Mesothelial cell of epicardium (in vitro differentiated cells): ENCODE measurements at regions not wholly inside any gene's neighbourhood (a gene's known extent, or its start where the extent isn't known, plus 50 kb on each side); places are given as distances from the start of the nearest gene placed in this dataset.

Experiments used
- DNase-seq, 2 experiments: peaks; one replicate each; pipeline ENCODE4 v3.0.0; 2021; ENCODE audit warnings: low spot score in 2 of 2; ENCODE audit not compliant: unreplicated experiment in 2 of 2
- H3K27ac Mint-ChIP-seq: 2 replicates; pipeline ENCODE4 v1.8.0; 2021; ENCODE audit warnings: mixed read lengths
- H3K27me3 Mint-ChIP-seq: 2 replicates; pipeline ENCODE4 v1.8.0; 2021; ENCODE audit warnings: low read depth, mixed read lengths
- H3K36me3 Mint-ChIP-seq: 2 replicates; pipeline ENCODE4 v1.8.0; 2021; ENCODE audit warnings: mixed read lengths
- H3K4me1 Mint-ChIP-seq: 2 replicates; pipeline ENCODE4 v1.8.0; 2021; ENCODE audit warnings: mixed read lengths
- H3K4me3 Mint-ChIP-seq: 2 replicates; pipeline ENCODE4 v1.8.0; 2021; ENCODE audit warnings: mild to moderate bottlenecking, moderate library complexity, mixed read lengths
- H3K9me3 Mint-ChIP-seq: 2 replicates; pipeline ENCODE4 v1.8.0; 2021; ENCODE audit warnings: mixed read lengths
- CTCF ChIP-seq: fragments of 200-600 bp; sonication (generic); IDR thresholded peaks from one replicate; pipeline ENCODE4 v1.5.0; 2021; ENCODE audit warnings: antibody characterized with exemption; ENCODE audit not compliant: unreplicated experiment

- H3K27ac Mint-ChIP-seq, result no peak overlapping the region
- H3K36me3 Mint-ChIP-seq, result no peaks in the 10 kb centered on the region
- DNase-seq, result no peak
- H3K27me3 Mint-ChIP-seq, result no peaks in the 10 kb centered on the region
- H3K4me3 Mint-ChIP-seq, result no peak overlapping the region
- no peaks in the 10 kb centered on the region for H3K9me3 Mint-ChIP-seq
- peaks cover 52% of the 10 kb centered on the region for H3K4me1 Mint-ChIP-seq
- TF ChIP-seq CTCF, result no peak
Measured at GRCh38 chr10:52959810-52960209, 187.2 kb upstream of the MBL2 start.

GRCh38 chr10:52956861-52957260, 184.3 kb upstream of the MBL2 start:
- no peak overlapping the region for H3K4me3 Mint-ChIP-seq
- peak overlapping the region; percentile 83 for H3K27ac Mint-ChIP-seq
- H3K27me3 Mint-ChIP-seq, result no peaks in the 10 kb centered on the region
- no peak for TF ChIP-seq CTCF
- H3K4me1 Mint-ChIP-seq, result peaks cover 57% of the 10 kb centered on the region
- no peak for DNase-seq
- peaks cover 4% of the 10 kb centered on the region for H3K36me3 Mint-ChIP-seq
- no peaks in the 10 kb centered on the region for H3K9me3 Mint-ChIP-seq

GRCh38 chr10:52956461-52956860, 183.9 kb upstream of the MBL2 start:
- H3K27ac Mint-ChIP-seq, result peak overlapping the region; percentile 83
- no peak for DNase-seq

GRCh38 chr10:52955337-52955736, 182.8 kb upstream of the MBL2 start:
- Mint-ChIP-seq H3K4me1 (peaks cover 49% of the 10 kb centered on the region), H3K4me3 (no peak overlapping the region), H3K27me3 (no peaks in the 10 kb centered on the region), H3K9me3 (no peaks in the 10 kb centered on the region), H3K27ac (peak overlapping the region; percentile 66), H3K36me3 (peaks cover 4% of the 10 kb centered on the region)
- no peak for TF ChIP-seq CTCF
- no peak for DNase-seq

More at GRCh38 chr10:52956461-52956860, 183.9 kb upstream of the MBL2 start:
- Mint-ChIP-seq H3K4me1 (peaks cover 55% of the 10 kb centered on the region), H3K27me3 (no peaks in the 10 kb centered on the region), H3K4me3 (no peak overlapping the region), H3K9me3 (no peaks in the 10 kb centered on the region), H3K36me3 (peaks cover 4% of the 10 kb centered on the region)
- TF ChIP-seq CTCF, result no peak

GRCh38 chr10:52954407-52954806, 181.8 kb upstream of the MBL2 start:
- TF ChIP-seq CTCF, result no peak
- Mint-ChIP-seq H3K4me1 (peaks cover 48% of the 10 kb centered on the region), H3K36me3 (peaks cover 4% of the 10 kb centered on the region), H3K4me3 (no peak overlapping the region), H3K9me3 (no peaks in the 10 kb centered on the region), H3K27ac (no peak overlapping the region), H3K27me3 (no peaks in the 10 kb centered on the region)
- DNase-seq, result no peak

- Mint-ChIP-seq H3K4me3 (no peak overlapping the region), H3K36me3 (peaks cover 9% of the 10 kb centered on the region), H3K27me3 (no peaks in the 10 kb centered on the region), H3K4me1 (peaks cover 44% of the 10 kb centered on the region), H3K9me3 (peaks cover 4% of the 10 kb centered on the region), H3K27ac (peak overlapping the region; percentile 90)
- no peak for TF ChIP-seq CTCF
- no peak for DNase-seq
Measured at GRCh38 chr10:52952391-52953055, 179.9 kb upstream of the MBL2 start.
